GM21528 (cell line): ENCODE measurements at regions not wholly inside any gene's neighbourhood (a gene's known extent, or its start where the extent isn't known, plus 50 kb on each side); places are given as distances from the start of the nearest gene placed in this dataset.

ENCODE experiments used
- ATAC-seq: cut with Tn5 transposase; IDR thresholded peaks from one replicate; pipeline ENCODE4 v1.9.1; 2021; ENCODE audit warnings: mild to moderate bottlenecking, moderate library complexity; ENCODE audit not compliant: unreplicated experiment, low FRiP score

- no peak for ATAC-seq
These were observed 251.1 kb upstream of the PSMD7 start for GRCh38 chr16:74045513-74045912.

GRCh38 chr16:74035816-74036215, 260.8 kb upstream of the PSMD7 start:
- ATAC-seq = no peak

- ATAC-seq = no peak
These were observed 261.8 kb upstream of the PSMD7 start for GRCh38 chr16:74034862-74035261.

GRCh38 chr16:74034200-74034599, 262.4 kb upstream of the PSMD7 start:
- ATAC-seq = no peak

GRCh38 chr16:74033441-74033995, 263.1 kb upstream of the PSMD7 start:
- ATAC-seq = no peak

- no peak for ATAC-seq
These were observed 265.1 kb upstream of the PSMD7 start for GRCh38 chr16:74031551-74031950.

GRCh38 chr16:74030000-74030706, 266.5 kb upstream of the PSMD7 start:
- ATAC-seq = no peak

GRCh38 chr16:74029115-74029792, 267.4 kb upstream of the PSMD7 start:
- ATAC-seq = no peak

GRCh38 chr16:74026373-74027281, 270.0 kb upstream of the PSMD7 start:
- ATAC-seq = no peak

GRCh38 chr16:74024953-74025352, 271.7 kb upstream of the PSMD7 start:
- no peak for ATAC-seq

GRCh38 chr16:74020095-74020670, 276.4 kb upstream of the PSMD7 start:
- ATAC-seq = no peak

- ATAC-seq = no peak
These were observed 277.0 kb upstream of the PSMD7 start for GRCh38 chr16:74019612-74020011.

- no peak for ATAC-seq
These were observed 280.7 kb upstream of the PSMD7 start for GRCh38 chr16:74015953-74016352.

GRCh38 chr16:73998707-73999106, 297.9 kb upstream of the PSMD7 start:
- no peak for ATAC-seq

GRCh38 chr16:73997971-73998370, 298.6 kb upstream of the PSMD7 start:
- no peak for ATAC-seq

GRCh38 chr16:73997340-73997711, 299.3 kb upstream of the PSMD7 start:
- ATAC-seq = no peak

- no peak for ATAC-seq
These were observed 299.8 kb upstream of the PSMD7 start for GRCh38 chr16:73996624-73997339.

- no peak for ATAC-seq
These were observed 302.7 kb upstream of the PSMD7 start for GRCh38 chr16:73993878-73994277.

GRCh38 chr16:73978407-73978784, 318.2 kb upstream of the PSMD7 start:
- ATAC-seq = no peak

- no peak for ATAC-seq
These were observed 320.0 kb upstream of the PSMD7 start for GRCh38 chr16:73976644-73977043.
